ENCODE measurements at regions not wholly inside any gene's neighbourhood (a gene's known extent, or its start where the extent isn't known, plus 50 kb on each side); places are given as distances from the start of the nearest gene placed in this dataset.

- DNase-seq (ENCODE audit: low spot score) = no peak
- H3K9me3 Mint-ChIP-seq (ENCODE audit: low read depth) = no peaks in the 10 kb centered on the region
- H3K27ac Mint-ChIP-seq (ENCODE audit: unreplicated experiment) = no peak overlapping the region
- H3K27me3 Mint-ChIP-seq (ENCODE audit: low read depth) = no peaks in the 10 kb centered on the region
- no peaks in the 10 kb centered on the region for H3K4me1 Mint-ChIP-seq (ENCODE audit: low read depth)
- no peak overlapping the region for H3K4me3 Mint-ChIP-seq (ENCODE audit: unreplicated experiment)
- no peaks in the 10 kb centered on the region for H3K36me3 Mint-ChIP-seq (ENCODE audit: low read depth)
- no peak for TF ChIP-seq CTCF (IDR thresholded peaks at IDR 0.05)
Observed at GRCh38 chr13:70571221-70571620, 463.0 kb upstream of the KLHL1 start.

- Mint-ChIP-seq H3K36me3 (ENCODE audit: low read depth) (no peaks in the 10 kb centered on the region), H3K27me3 (ENCODE audit: low read depth) (peaks cover 2% of the 10 kb centered on the region), H3K4me3 (ENCODE audit: unreplicated experiment) (no peak overlapping the region), H3K9me3 (ENCODE audit: low read depth) (no peaks in the 10 kb centered on the region), H3K27ac (ENCODE audit: unreplicated experiment) (no peak overlapping the region), H3K4me1 (ENCODE audit: low read depth) (peaks cover 5% of the 10 kb centered on the region)
- peak; percentile 98 for TF ChIP-seq CTCF (IDR thresholded peaks at IDR 0.05)
- no peak for DNase-seq (ENCODE audit: low spot score)
Observed at GRCh38 chr13:70568571-70568970, 460.3 kb upstream of the KLHL1 start.

GRCh38 chr13:70544706-70545105 lies 436.5 kb upstream of the KLHL1 start:
- no peaks in the 10 kb centered on the region for H3K9me3 Mint-ChIP-seq (ENCODE audit: low read depth)
- TF ChIP-seq CTCF (IDR thresholded peaks at IDR 0.05) = no peak
- no peaks in the 10 kb centered on the region for H3K4me1 Mint-ChIP-seq (ENCODE audit: low read depth)
- no peaks in the 10 kb centered on the region for H3K36me3 Mint-ChIP-seq (ENCODE audit: low read depth)
- no peak for DNase-seq (ENCODE audit: low spot score)
- H3K4me3 Mint-ChIP-seq (ENCODE audit: unreplicated experiment) = no peak overlapping the region
- no peaks in the 10 kb centered on the region for H3K27me3 Mint-ChIP-seq (ENCODE audit: low read depth)
- no peak overlapping the region for H3K27ac Mint-ChIP-seq (ENCODE audit: unreplicated experiment)

- no peaks in the 10 kb centered on the region for H3K9me3 Mint-ChIP-seq (ENCODE audit: low read depth)
- no peak overlapping the region for H3K4me3 Mint-ChIP-seq (ENCODE audit: unreplicated experiment)
- H3K36me3 Mint-ChIP-seq (ENCODE audit: low read depth) = no peaks in the 10 kb centered on the region
- DNase-seq (ENCODE audit: low spot score) = no peak
- no peak for TF ChIP-seq CTCF (IDR thresholded peaks at IDR 0.05)
- H3K4me1 Mint-ChIP-seq (ENCODE audit: low read depth) = no peaks in the 10 kb centered on the region
- no peak overlapping the region for H3K27ac Mint-ChIP-seq (ENCODE audit: unreplicated experiment)
- no peaks in the 10 kb centered on the region for H3K27me3 Mint-ChIP-seq (ENCODE audit: low read depth)
Observed at GRCh38 chr13:70541451-70541850, 433.2 kb upstream of the KLHL1 start.

GRCh38 chr13:70534466-70534865 lies 426.2 kb upstream of the KLHL1 start:
- H3K27ac Mint-ChIP-seq (ENCODE audit: unreplicated experiment) = no peak overlapping the region
- DNase-seq (ENCODE audit: low spot score) = no peak
- no peak overlapping the region for H3K4me3 Mint-ChIP-seq (ENCODE audit: unreplicated experiment)
- H3K27me3 Mint-ChIP-seq (ENCODE audit: low read depth) = no peaks in the 10 kb centered on the region
- no peaks in the 10 kb centered on the region for H3K36me3 Mint-ChIP-seq (ENCODE audit: low read depth)
- no peak for TF ChIP-seq CTCF (IDR thresholded peaks at IDR 0.05)
- peaks cover 17% of the 10 kb centered on the region for H3K4me1 Mint-ChIP-seq (ENCODE audit: low read depth)
- no peaks in the 10 kb centered on the region for H3K9me3 Mint-ChIP-seq (ENCODE audit: low read depth)
